GM23248 (cell line): ENCODE measurements at regions not wholly inside any gene's neighbourhood (a gene's known extent, or its start where the extent isn't known, plus 50 kb on each side); places are given as distances from the start of the nearest gene placed in this dataset.

Experiments
- EZH2 ChIP-seq: fragments of 200-600 bp; sonication (generic); IDR thresholded peaks from 2 replicates; pipeline ENCODE4 v1.6.1; 2018; ENCODE audit warnings: antibody characterized with exemption, mild to moderate bottlenecking; ENCODE audit not compliant: insufficient read depth, poor library complexity, severe bottlenecking
- EZH2phosphoT487 ChIP-seq: fragments of 200-600 bp; sonication (generic); IDR thresholded peaks from 2 replicates; pipeline ENCODE4 v1.6.1; 2018; ENCODE audit warnings: antibody characterized with exemption, moderate library complexity, mild to moderate bottlenecking, low read depth; ENCODE audit not compliant: insufficient read depth

DNA sequence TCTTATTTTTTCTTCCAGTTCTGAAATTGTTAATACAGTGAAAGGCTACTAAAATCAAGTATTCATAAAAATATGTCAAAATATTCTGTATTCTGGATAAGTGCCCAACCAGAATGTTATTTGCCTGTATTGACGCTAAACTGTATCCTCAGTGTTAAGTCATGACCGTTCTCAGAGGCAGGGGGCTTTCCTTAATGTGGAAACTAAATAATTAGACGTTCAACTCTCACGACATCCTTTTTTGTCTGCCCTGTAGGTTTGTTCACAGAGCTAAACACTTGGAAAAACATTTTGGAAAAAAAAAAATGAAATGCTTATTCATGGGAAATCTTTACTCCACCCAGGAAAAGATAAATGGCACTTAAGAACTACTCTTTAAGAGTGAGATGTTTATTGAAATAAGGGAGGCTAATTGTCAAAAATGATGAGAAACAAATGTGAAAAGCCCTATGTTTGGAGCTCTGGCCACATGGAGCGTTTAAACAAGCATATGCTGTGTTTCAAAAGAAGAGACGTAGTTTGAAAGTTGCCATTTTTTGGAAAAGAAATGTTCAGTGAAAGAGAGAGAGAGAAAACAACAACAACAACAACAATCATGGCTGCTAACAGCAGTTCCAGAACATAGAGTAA lies 453.1 kb upstream of the MARCKS start:
- no peak for TF ChIP-seq EZH2
- TF ChIP-seq EZH2phosphoT487: no peak
